GM20000 (cell line): ENCODE measurements at regions not wholly inside any gene's neighbourhood (a gene's known extent, or its start where the extent isn't known, plus 50 kb on each side); places are given as distances from the start of the nearest gene placed in this dataset.

Experiments
- DNase-seq: peaks from one replicate; pipeline ENCODE4 v3.0.0; 2012; ENCODE audit warnings: low spot score
- TF ChIP-seq, protein P1 (sequence below): IDR thresholded peaks from 2 replicates; pipeline ENCODE4 v1.5.1; 2012; ENCODE audit warnings: mild to moderate bottlenecking, control low read depth; ENCODE audit errors: extremely low read depth, missing control alignments

DNA sequence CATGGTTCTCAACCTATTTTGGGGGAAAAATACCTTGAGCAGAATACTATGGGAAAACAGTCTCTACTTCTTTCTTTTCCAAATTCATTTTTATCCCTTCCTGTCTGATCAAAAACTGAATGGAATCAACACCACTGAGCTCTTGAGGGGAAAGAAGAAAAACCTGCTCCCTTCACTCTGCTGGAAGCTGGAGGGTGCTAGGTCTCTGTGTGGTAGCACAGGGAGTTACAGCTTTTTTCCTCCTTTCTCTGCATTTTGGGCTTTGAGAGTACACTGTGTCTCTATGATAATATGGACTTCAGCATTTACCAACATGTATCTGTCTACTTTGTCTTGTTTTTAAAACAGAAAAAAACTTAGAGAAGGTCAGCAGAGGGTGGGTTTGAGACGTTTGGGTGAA, 417.2 kb upstream of the SYT1 start:
- no peak for DNase-seq
- TF ChIP-seq, protein P1, sequence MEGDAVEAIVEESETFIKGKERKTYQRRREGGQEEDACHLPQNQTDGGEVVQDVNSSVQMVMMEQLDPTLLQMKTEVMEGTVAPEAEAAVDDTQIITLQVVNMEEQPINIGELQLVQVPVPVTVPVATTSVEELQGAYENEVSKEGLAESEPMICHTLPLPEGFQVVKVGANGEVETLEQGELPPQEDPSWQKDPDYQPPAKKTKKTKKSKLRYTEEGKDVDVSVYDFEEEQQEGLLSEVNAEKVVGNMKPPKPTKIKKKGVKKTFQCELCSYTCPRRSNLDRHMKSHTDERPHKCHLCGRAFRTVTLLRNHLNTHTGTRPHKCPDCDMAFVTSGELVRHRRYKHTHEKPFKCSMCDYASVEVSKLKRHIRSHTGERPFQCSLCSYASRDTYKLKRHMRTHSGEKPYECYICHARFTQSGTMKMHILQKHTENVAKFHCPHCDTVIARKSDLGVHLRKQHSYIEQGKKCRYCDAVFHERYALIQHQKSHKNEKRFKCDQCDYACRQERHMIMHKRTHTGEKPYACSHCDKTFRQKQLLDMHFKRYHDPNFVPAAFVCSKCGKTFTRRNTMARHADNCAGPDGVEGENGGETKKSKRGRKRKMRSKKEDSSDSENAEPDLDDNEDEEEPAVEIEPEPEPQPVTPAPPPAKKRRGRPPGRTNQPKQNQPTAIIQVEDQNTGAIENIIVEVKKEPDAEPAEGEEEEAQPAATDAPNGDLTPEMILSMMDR, result no peak

DNA sequence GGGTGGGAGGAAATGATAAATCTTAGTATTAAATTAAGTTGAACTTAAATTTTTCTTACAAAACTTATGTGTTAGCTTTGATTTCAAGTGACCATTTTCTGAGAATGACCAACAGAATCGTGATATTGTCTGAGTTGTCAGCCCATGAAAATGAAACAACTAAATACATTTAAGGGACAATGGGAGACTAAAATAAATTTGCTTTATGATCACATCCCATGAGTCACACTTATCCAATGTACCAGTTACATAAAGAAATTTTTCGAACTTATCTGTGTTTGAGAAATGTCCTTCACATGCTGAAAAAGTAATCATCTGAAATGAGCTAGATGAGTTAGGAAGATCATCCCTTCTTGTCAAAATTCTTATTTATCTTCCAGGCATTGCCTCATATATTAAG, 415.9 kb upstream of the SYT1 start:
- TF ChIP-seq, protein P1, result no peak
- no peak for DNase-seq

DNA sequence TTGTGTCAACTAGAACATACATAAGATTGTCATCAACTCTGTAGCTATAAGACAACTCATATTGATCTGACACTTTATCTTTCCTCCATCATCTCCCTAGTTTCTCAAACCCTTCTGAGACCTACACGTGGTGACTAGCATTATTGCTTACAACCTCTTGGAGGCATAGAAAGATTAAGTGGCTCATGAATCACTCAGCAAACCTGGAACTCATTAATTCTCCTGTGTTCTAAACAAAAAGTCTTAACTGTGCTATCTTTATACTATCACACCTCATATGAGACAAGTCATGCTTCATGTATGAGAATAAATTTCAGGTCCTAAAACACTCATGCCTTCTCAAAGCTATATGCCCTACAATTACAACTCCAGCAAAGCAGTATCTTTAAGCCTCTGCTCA, 408.6 kb upstream of the SYT1 start:
- TF ChIP-seq, protein P1, result no peak
- DNase-seq, result no peak

DNA sequence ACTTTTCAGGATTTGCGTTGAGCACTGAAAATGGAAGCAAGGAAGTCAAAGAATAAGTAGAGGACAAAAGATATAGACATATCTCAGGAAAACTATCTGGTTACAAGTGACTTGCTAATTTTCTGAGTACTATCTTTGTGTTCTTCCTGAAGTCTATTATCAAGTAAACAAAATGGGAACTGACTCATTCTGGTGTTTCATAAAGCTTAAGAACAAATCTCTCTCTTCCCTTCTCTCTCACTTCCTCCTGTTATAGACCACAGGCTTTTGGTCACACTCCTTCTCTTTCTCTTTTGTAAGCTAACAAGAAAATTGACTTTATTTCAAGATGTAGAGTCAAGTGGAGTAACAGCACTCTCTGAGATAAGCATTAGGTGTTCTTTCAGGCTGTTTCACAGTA, 406.6 kb upstream of the SYT1 start:
- TF ChIP-seq, protein P1, result no peak
- DNase-seq, result peak; percentile 19

DNA sequence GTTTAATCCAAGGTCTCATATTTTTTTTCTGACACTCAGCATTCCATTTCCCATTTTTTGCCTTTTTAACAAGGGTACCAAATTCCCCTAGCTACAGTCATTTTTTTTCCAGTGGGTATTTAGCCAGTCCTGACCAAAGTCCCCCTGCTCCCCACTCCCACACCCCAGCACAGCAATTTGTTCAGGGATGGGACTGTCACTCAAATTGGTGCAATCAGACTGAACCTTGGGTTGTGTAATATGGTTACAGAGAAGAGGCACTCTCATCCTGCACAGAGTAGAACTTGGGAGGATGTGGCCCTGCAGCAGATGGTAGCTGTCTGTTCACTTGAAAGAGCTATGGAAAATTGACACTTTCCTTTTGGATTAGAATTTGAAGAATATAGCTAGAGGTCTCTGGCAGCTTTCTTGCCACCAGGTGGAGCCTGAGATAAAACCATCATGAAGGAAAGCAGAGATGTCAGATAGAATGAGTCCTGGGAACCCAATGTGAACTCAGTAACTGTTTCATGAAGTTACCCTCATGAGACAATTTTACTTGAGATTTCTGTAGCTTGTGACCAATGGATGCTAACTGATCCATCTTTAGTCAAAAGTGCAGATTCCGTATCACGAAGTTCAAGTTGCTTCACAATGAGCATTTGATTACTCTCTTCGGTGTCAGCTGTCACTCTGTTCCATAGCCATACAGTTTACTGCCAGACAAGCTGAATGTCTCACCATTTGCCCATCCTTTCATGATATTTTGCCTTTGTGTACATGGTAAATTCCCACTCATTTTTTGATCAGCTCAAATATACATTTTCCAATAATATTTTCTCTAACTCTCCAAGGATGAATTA, 394.0 kb upstream of the SYT1 start:
- TF ChIP-seq, protein P1, result peak; percentile 29
- no peak for DNase-seq

DNA sequence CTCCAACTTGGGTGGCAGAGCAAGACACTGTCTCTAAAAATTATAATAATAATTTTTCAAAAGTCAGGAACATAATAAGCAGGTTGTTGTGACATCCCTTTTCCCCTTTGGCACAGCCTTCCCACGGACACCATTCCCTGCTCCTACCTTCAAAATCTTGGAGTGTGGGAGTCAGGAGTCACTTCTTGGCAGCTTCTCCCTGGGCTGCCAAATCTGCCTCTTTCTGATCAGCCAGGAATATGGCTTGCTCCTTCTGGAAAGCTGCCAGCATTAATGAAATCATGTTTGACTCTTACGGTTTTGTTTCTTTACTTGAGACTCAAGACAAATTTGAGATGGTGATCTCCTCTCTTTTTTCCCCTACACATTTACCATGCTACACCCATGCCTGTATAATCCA, 391.4 kb upstream of the SYT1 start:
- no peak for DNase-seq
- TF ChIP-seq, protein P1, result no peak

DNA sequence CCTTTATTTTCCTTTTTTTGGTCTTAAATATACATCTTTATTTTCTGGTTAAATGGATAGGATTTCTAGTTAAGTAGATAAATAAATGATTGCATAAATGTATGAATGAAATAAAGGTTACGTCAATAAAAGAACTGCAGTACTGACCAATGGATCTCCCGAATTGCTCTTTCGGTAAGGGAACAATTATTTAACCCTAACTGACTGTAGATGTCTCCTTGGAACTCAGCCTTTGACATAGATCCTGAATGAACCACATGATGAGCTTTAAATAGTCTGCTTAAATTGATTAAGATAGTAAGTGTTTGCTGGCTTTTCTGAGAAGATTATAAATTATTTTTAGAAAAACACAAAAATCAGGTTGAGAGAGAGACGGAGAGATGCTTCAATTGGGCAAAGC, 391.0 kb upstream of the SYT1 start:
- no peak for DNase-seq
- TF ChIP-seq, protein P1, result no peak
